A549 (cell line): ENCODE measurements at regions not wholly inside any gene's neighbourhood (a gene's known extent, or its start where the extent isn't known, plus 50 kb on each side); places are given as distances from the start of the nearest gene placed in this dataset.

Experiments
- ATAC-seq, 2 experiments: fragments of 200-7000 bp in 1 of 2; fragments of >200 bp in 1 of 2; cut with Nextera tagmentation in 1 of 2; cut with Tn5 transposase in 1 of 2; 3 replicates each; pipeline versions ENCODE4 v1.8.0 to v1.9.1; 2018 to 2020; ENCODE audit warnings: mild to moderate bottlenecking in 1 of 2, moderate library complexity in 1 of 2
- CTCF ChIA-PET: fragments of 300-600 bp; sonication (Branson Sonifier 250); formaldehyde crosslinking; extraction: SDS; loops from one replicate; lab custom pipeline; 2021; ENCODE audit warnings: antibody characterized with exemption, inconsistent platforms; lab: Yijun Ruan, JAX
- POLR2A ChIA-PET: fragments of 350-600 bp; formaldehyde crosslinking; extraction: SDS; loops from one replicate; lab custom pipeline; 2021; ENCODE audit warnings: antibody characterized with exemption, inconsistent platforms; lab: Yijun Ruan, JAX
- DNase-seq, 2 experiments: peaks; one replicate each; pipeline versions ENCODE4 v3.0.0 to v3.0.0-alpha.2; 2011 to 2016; ENCODE audit warnings: low read depth in 1 of 2, low spot score in 1 of 2
- FAIRE-seq: peaks from 2 replicates; lab custom pipeline; 2011; peaks lifted over from hg19 to GRCh38; lab: Jason Lieb, UNC
- H3K27ac ChIP-seq, 2 experiments: fragments of >200 bp; sonication (Bioruptor Twin); formaldehyde crosslinking; 3 replicates each; pipeline ENCODE4 v1.5.1; 2016 to 2017
- H3K4me1 ChIP-seq: fragments of >200 bp; sonication (Bioruptor Twin); formaldehyde crosslinking; 3 replicates; pipeline ENCODE4 v1.6.1; 2016
- H3K4me2 ChIP-seq: fragments of >200 bp; sonication (Bioruptor Twin); formaldehyde crosslinking; 3 replicates; pipeline ENCODE4 v1.6.1; 2016
- H3K4me3 ChIP-seq: fragments of >200 bp; sonication (Bioruptor Twin); formaldehyde crosslinking; 3 replicates; pipeline ENCODE4 v1.5.1; 2016
- H3K9me3 ChIP-seq: fragments of >200 bp; sonication (Bioruptor Twin); formaldehyde crosslinking; 3 replicates; pipeline ENCODE4 v1.6.1; 2016
- BHLHE40 ChIP-seq: IDR thresholded peaks from 2 replicates; pipeline ENCODE4 v1.6.1; 2012; ENCODE audit warnings: low read depth, low read length, inconsistent platforms
- CEBPB ChIP-seq, 2 experiments: fragments of >200 bp in 1 of 2; sonication (Bioruptor Twin) in 1 of 2; formaldehyde crosslinking in 1 of 2; IDR thresholded peaks; 2 replicates each; pipeline ENCODE4 v1.6.1; 2012 to 2016
- CHD2 ChIP-seq: fragments of 150-350 bp; IDR thresholded peaks from 2 replicates; pipeline ENCODE4 v1.6.1; 2014; ENCODE audit warnings: low read length; ENCODE audit not compliant: partially characterized antibody
- EHMT2 ChIP-seq: fragments of 200-600 bp; sonication (generic); IDR thresholded peaks from 2 replicates; pipeline ENCODE4 v1.6.1; 2016; ENCODE audit warnings: antibody characterized with exemption, low read depth, mild to moderate bottlenecking, moderate library complexity
- ELK1 ChIP-seq: fragments of 150-350 bp; IDR thresholded peaks from 2 replicates; pipeline ENCODE4 v1.6.1; 2014; ENCODE audit warnings: low read depth, mild to moderate bottlenecking, low read length
- EP300 ChIP-seq, 2 experiments: fragments of >200 bp; sonication (Bioruptor Twin); formaldehyde crosslinking; IDR thresholded peaks; 2 replicates in 1 of 2; 3 replicates in 1 of 2; pipeline ENCODE4 v1.6.1; 2016 to 2017
- FOSL2 ChIP-seq, 2 experiments: fragments of 450-650 bp in 1 of 2; fragments of >200 bp in 1 of 2; sonication (Bioruptor Twin) in 1 of 2; formaldehyde crosslinking; IDR thresholded peaks; 2 replicates each; pipeline versions ENCODE4 v1.5.0 to v1.6.1; 2016 to 2020; ENCODE audit warnings: mild to moderate bottlenecking in 1 of 2, moderate library complexity in 1 of 2
- GATA3 ChIP-seq: IDR thresholded peaks from 2 replicates; pipeline ENCODE4 v1.6.1; 2012; ENCODE audit warnings: borderline replicate concordance
- HEYL ChIP-seq: fragments of 250-450 bp; sonication (Bioruptor Pico); IDR thresholded peaks from 2 replicates; pipeline ENCODE4 v1.8.0; 2021; ENCODE audit warnings: mild to moderate bottlenecking, moderate library complexity
- HMGXB4 ChIP-seq: fragments of 250-450 bp; sonication (Bioruptor Pico); IDR thresholded peaks from 2 replicates; pipeline ENCODE4 v1.5.0; 2021; ENCODE audit warnings: mild to moderate bottlenecking, moderate library complexity, borderline replicate concordance
- HOXA7 ChIP-seq: fragments of 250-450 bp; sonication (Bioruptor Pico); IDR thresholded peaks from 2 replicates; pipeline ENCODE4 v1.5.0; 2020; ENCODE audit warnings: mild to moderate bottlenecking, moderate library complexity
- HOXB13 ChIP-seq: fragments of 250-450 bp; sonication (Bioruptor Pico); IDR thresholded peaks from 2 replicates; pipeline ENCODE4 v1.5.0; 2020; ENCODE audit warnings: low read depth, mild to moderate bottlenecking, moderate library complexity
- JUN ChIP-seq, 2 experiments: fragments of >200 bp; sonication (Bioruptor Twin); formaldehyde crosslinking; IDR thresholded peaks; 2 replicates in 1 of 2; 3 replicates in 1 of 2; pipeline ENCODE4 v1.6.1; 2016 to 2017
- MAZ ChIP-seq: fragments of 150-350 bp; IDR thresholded peaks from 2 replicates; pipeline ENCODE4 v1.6.1; 2014; ENCODE audit warnings: antibody characterized with exemption, low read depth, low read length, borderline replicate concordance
- PBX3 ChIP-seq: IDR thresholded peaks from 2 replicates; pipeline ENCODE4 v1.6.1; 2012
- POLR2AphosphoS2 ChIP-seq: conservative IDR thresholded peaks from 2 replicates; pipeline ENCODE4 v1.6.1; 2012; ENCODE audit warnings: low read length, improper control_type of control experiment, inconsistent platforms
- RCOR1 ChIP-seq: fragments of 150-350 bp; IDR thresholded peaks from 2 replicates; pipeline ENCODE4 v1.6.1; 2014; ENCODE audit warnings: antibody characterized with exemption, low read length, low read depth
- SMC3 ChIP-seq: fragments of >200 bp; sonication (Bioruptor Twin); formaldehyde crosslinking; IDR thresholded peaks from 3 replicates; pipeline ENCODE4 v1.6.1; 2018; ENCODE audit warnings: inconsistent platforms
- TP53 ChIP-seq: fragments of 250-450 bp; sonication (Bioruptor Pico); IDR thresholded peaks from 2 replicates; pipeline ENCODE4 v1.5.0; 2021; ENCODE audit warnings: mild to moderate bottlenecking, moderate library complexity
- ZC3H11A ChIP-seq: fragments of 450-650 bp; IDR thresholded peaks from 2 replicates; pipeline ENCODE4 v1.6.1; 2014; ENCODE audit warnings: antibody characterized with exemption, mild to moderate bottlenecking
- ZFP36 ChIP-seq: fragments of 450-650 bp; IDR thresholded peaks from 2 replicates; pipeline ENCODE4 v1.6.1; 2014; ENCODE audit warnings: borderline replicate concordance; ENCODE audit not compliant: partially characterized antibody
- WGBS: methylation state at CpG from one replicate; pipeline ENCODE4 v1.1.6; 2017; ENCODE audit errors: missing lambda C conversion rate; 5-methylcytosine and 5-hydroxymethylcytosine counted together
- TF ChIP-seq, protein P1 (sequence below): fragments of >200 bp; sonication (Bioruptor Twin); formaldehyde crosslinking; IDR thresholded peaks from 2 replicates; pipeline ENCODE4 v1.6.1; 2016
- TF ChIP-seq, protein P2 (sequence below): IDR thresholded peaks from 2 replicates; pipeline ENCODE4 v1.6.1; 2012
- TF ChIP-seq, protein P3 (sequence below): fragments of 450-650 bp; IDR thresholded peaks from 2 replicates; pipeline ENCODE4 v1.6.1; 2014; ENCODE audit warnings: antibody characterized with exemption
- TF ChIP-seq, protein P4 (sequence below): fragments of >200 bp; sonication (Bioruptor Twin); formaldehyde crosslinking; IDR thresholded peaks from 3 replicates; pipeline ENCODE4 v1.6.1; 2016

DNA sequence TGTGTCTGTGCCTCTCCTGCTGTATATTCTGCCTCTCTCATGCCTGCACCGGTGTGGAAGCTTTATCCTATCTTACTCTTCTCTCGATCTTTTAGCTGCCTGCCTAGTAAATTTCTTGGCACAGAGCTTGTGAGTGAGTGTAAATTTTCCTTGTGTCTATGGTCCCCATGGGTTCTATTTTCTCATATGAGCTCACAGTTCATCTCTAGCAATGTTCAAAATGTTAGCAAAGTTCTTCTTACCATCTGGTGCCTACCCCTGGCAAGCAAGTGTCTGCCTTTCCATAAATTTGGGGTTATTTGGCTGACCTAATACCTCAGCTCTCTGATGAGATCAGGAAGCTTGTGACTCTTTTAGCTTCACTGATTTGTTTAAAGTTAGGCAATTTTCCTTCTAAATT lies 572.1 kb upstream of the BRINP3 start:
- CTCF ChIA-PET, result no interaction called here
- no peak for DNase-seq
- POLR2A ChIA-PET, result no interaction called here
- FAIRE-seq, result no peak
- WGBS, result 2% methylated on average over 2 of the region's 2 CpGs
- TF ChIP-seq CHD2 (no peak), FOSL2 (IDR thresholded peaks at IDR 0.05) (no peak), FOSL2 (CRISPR knock-in tag; IDR thresholded peaks at IDR 0.05) (no peak), PBX3 (no peak), EP300 (IDR thresholded peaks at IDR 0.05) (no peak), JUN (IDR thresholded peaks at IDR 0.05) (no peak), POLR2AphosphoS2 (no peak), ZFP36 (no peak), RCOR1 (no peak), HEYL (CRISPR knock-in tag) (no peak), HMGXB4 (CRISPR knock-in tag) (no peak), HOXA7 (CRISPR knock-in tag) (no peak), HOXB13 (CRISPR knock-in tag) (no peak), TP53 (CRISPR knock-in tag) (no peak), MAZ (no peak), CEBPB (IDR thresholded peaks at IDR 0.05) (no peak), BHLHE40 (no peak)
- TF ChIP-seq, protein P1, sequence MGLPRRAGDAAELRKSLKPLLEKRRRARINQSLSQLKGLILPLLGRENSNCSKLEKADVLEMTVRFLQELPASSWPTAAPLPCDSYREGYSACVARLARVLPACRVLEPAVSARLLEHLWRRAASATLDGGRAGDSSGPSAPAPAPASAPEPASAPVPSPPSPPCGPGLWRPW, result no peak
- TF ChIP-seq, protein P2, sequence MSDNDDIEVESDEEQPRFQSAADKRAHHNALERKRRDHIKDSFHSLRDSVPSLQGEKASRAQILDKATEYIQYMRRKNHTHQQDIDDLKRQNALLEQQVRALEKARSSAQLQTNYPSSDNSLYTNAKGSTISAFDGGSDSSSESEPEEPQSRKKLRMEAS, result no peak
- TF ChIP-seq, protein P3, sequence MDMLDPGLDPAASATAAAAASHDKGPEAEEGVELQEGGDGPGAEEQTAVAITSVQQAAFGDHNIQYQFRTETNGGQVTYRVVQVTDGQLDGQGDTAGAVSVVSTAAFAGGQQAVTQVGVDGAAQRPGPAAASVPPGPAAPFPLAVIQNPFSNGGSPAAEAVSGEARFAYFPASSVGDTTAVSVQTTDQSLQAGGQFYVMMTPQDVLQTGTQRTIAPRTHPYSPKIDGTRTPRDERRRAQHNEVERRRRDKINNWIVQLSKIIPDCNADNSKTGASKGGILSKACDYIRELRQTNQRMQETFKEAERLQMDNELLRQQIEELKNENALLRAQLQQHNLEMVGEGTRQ, result no peak
- Histone ChIP-seq H3K9me3 (no peaks in the 10 kb centered on the region), H3K4me1 (no peaks in the 10 kb centered on the region), H3K4me2 (no peak overlapping the region), H3K4me3 (no peak overlapping the region), H3K27ac (no peak overlapping the region)
- ATAC-seq, result no peak

GRCh38 chr1:191052888-191053287 lies 575.2 kb upstream of the BRINP3 start:
- 37% methylated on average over 6 of the region's 6 CpGs for WGBS
- Histone ChIP-seq H3K4me3 (no peak overlapping the region), H3K4me2 (no peak overlapping the region), H3K4me1 (no peaks in the 10 kb centered on the region), H3K27ac (no peak overlapping the region), H3K9me3 (no peaks in the 10 kb centered on the region)
- ChIA-PET CTCF (no interaction called here), POLR2A (no interaction called here)
- DNase-seq, result no peak
- TF ChIP-seq EHMT2, result no peak
- no peak for TF ChIP-seq POLR2AphosphoS2
- TF ChIP-seq HMGXB4 (CRISPR knock-in tag), result no peak
- no peak for TF ChIP-seq ZC3H11A
- TF ChIP-seq, protein P2, result no peak
- no peak for TF ChIP-seq ELK1
- TF ChIP-seq SMC3, result no peak
- TF ChIP-seq, protein P4, sequence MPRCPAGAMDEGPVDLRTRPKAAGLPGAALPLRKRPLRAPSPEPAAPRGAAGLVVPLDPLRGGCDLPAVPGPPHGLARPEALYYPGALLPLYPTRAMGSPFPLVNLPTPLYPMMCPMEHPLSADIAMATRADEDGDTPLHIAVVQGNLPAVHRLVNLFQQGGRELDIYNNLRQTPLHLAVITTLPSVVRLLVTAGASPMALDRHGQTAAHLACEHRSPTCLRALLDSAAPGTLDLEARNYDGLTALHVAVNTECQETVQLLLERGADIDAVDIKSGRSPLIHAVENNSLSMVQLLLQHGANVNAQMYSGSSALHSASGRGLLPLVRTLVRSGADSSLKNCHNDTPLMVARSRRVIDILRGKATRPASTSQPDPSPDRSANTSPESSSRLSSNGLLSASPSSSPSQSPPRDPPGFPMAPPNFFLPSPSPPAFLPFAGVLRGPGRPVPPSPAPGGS, result no peak
- TF ChIP-seq GATA3, result no peak
- no peak for TF ChIP-seq EP300 (IDR thresholded peaks at IDR 0.05)
- FAIRE-seq, result no peak
- ATAC-seq, result no peak
